ENCODE measurements at regions not wholly inside any gene's neighbourhood (a gene's known extent, or its start where the extent isn't known, plus 50 kb on each side); places are given as distances from the start of the nearest gene placed in this dataset.
"Not testable (repeated sequence)": the region's sequence is repeated elsewhere in the genome, so short reads cannot be mapped to it uniquely, and the experiment has no call there.

DNA sequence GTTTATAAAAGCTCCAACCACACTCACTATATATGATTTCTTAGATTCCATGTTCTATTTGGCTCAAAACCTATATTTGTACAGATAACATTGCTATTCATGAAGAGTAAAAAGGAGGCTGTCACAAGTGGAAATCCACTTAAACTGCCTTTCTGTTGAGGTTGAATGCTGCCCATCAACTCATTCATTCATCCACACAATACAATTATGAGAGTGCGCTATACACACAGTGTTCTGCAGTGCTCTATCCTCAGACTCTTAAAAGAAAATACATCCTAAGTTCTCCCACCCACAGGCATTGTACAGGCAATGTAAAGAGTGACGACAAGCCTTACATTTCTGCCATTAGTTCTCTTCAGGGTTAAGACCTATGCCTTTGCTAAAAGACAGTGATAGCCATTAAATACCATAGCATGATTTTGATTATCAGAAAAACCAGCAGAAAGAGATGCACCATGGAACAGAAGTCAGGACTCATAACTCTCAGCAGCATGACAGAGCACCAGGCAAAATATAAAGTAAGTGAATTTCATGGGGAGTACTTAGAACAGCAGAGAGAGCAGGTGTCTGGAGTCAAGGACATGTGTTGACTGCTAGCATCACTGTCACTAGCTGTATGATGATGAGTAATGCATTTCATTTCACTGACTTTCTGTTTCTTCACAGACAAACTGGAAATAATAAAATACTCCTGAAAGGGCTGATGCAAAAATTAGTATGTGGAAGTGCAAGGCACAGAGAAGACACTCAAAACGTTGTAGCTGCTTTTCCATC lies 218.0 kb downstream of the RBM26 start:
- no peak for DNase-seq (ENCODE audit: low spot score)

DNA sequence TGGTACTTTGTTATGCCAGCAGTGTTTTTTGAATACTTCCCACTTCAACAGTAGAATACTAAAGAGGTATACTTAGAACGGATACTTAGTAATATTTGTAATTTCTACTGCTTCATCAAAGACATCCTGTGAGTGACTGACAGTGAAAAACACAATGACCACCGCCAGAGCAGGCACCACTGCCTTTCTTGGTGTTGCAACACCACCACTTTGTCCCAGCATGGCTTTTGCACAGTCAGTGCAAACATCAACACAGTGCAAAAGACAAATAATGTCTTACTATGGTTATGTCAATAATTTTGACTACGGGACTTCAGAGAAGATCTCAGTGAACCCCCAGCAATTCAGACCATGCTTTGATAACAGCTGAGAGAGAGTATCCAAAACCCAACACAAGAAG lies 220.5 kb downstream of the RBM26 start:
- no peak for DNase-seq (ENCODE audit: low spot score)

DNA sequence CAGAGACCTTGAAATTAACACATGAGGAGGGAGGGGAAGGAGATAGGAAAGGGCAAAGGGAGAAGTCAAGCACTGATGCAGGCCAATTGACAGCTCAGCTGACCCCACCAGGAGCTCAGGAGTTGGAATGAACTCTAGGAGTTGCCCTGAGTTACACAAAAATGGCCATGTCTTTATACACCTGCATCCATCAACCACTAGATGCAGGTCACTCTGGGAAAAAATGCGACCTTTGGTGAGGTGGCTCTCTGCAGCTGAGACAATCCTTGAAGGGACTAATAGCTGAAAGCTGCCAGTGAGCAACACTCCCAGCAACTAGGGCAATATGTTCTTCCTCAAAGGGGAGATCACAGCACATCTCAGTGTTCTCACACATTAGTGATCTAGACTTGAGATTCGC lies 222.8 kb downstream of the RBM26 start:
- no peak for DNase-seq (ENCODE audit: low spot score)

DNA sequence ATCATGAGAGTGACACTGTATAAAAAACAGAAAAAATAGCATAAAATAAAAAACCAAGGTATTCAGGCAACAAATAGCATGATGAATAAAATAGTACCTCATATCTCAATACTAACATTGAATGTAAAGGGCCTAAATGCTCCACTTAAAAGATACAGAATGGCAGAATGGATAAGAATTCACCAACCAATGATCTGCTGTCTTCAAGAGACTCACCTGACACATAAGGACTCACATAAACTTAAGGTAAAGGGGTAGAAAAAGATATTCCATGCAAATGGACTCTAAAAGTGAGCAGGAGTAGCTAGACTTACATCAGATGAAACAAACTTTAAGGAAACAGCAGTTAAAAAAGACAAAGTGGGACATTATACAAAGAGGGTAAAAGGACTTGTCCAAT lies 232.4 kb downstream of the RBM26 start:
- DNase-seq (ENCODE audit: low spot score), result not testable (repeated sequence)

DNA sequence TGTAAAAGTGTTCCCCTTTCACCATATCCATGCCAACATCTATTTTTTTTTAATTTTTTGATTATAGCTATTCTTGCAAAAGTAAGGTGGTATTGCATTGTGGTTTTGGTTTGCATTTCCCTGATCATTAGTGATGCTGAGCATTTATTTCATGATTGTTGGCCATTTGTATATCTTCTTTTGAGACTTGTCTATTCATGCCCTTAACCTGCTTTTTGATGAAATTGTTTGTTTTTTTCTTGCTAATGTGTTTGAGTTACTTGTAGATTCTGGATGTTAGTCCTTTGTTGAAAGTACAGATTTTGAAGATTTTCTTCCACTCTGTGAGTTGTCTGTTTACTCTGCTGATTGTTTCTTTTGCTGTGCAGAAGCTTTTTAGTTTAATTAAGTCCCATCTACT lies 233.1 kb downstream of the RBM26 start:
- not testable (repeated sequence) for DNase-seq (ENCODE audit: low spot score)

DNA sequence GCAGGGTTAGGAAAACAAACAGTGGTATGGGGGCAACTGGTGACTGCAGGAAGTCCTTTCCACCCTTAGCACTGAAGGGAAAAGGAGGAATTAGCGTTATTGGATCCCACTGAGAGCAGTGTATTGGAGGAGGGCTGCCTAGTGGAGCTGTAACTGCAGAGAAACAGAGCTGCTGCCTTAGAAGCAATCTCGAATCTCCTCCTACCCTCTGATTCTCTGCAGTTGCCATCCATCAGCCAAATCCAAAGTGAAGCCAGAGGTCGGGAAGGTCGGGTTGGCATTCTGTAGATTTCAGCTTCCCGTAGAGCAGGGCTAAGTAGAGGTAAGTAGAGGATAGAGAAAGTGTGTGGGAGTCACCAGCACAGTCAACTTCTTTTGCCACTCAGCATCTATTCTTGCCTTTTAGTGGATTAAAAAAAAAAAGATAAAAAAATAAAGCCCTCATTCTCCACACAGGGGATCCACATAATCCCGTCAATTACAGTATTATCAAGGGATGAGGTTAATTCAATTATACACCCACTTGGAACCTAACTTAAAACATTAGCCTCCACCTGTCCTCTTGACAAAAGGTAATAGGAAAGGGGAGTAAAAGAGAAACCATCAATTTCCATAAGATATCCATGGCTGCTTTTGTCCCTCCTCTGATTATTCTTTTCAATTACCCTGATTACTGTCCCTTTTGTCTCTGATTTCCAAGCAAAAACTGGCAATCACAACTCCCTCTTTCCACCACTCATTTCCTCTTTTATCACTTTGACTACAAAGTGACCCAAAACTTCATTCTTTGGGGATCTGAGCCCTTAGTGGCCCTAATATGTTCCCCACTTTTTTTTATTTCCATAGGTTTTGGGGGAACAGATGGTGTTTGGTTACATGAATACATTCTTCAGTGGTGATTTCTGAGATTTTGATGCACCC lies 234.7 kb downstream of the RBM26 start:
- no peak for DNase-seq (ENCODE audit: low spot score)

DNA sequence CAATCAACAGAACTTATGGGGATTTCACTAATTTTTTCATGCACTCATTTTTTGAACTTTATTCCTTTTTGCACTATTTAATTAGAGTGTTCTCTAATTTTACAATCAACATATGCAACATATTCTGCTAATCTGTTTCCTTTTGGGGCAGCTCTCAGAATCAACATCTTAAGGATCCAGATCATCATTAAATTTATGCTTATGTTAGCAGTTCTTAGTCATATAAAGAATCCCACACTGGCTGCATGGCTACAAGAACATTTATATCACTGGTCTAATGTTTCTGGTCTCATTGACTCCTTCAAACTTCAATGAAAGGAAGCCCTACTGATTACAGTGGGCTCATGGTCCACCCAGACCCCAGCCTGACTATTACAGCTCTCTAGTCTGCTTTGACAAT lies 245.2 kb downstream of the RBM26 start:
- no peak for DNase-seq (ENCODE audit: low spot score)

DNA sequence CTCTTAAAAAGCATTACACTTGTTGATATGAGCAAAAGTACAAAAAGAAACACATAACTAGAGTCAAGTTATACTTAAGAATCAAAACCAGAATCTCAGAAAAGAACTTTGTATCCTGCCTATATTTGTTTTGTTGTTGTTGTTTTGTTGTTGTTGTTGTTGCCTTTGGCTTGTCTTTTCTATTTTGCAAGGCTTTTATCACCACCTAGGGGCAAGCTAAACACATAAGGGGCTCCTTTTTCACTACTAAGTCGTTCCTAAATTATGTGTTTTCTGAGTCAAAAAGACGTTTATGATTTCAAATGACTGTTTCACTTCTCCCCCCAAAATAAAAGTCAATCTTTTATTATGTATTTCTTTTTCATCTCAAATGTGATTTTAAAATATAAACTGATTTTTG lies 250.2 kb downstream of the RBM26 start:
- DNase-seq (ENCODE audit: low spot score), result no peak

DNA sequence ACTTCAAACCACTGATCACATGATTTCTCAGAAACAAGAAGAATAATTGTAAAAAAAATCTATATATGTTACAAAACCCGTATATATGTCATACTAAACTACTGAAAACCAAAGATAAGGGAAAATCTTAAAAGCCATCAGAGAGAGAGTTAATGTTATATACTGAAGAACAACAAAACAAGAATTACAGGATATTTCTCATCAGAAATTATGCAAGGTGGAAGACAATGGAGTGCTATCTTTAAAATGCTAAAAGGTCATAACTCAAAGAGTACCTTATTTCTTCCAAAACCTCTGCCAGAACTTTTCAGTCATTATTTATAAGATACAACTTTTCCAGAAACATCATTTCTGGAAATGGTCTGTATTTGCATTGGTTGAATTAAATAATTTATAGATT lies 256.8 kb downstream of the RBM26 start:
- DNase-seq (ENCODE audit: low spot score), result no peak

DNA sequence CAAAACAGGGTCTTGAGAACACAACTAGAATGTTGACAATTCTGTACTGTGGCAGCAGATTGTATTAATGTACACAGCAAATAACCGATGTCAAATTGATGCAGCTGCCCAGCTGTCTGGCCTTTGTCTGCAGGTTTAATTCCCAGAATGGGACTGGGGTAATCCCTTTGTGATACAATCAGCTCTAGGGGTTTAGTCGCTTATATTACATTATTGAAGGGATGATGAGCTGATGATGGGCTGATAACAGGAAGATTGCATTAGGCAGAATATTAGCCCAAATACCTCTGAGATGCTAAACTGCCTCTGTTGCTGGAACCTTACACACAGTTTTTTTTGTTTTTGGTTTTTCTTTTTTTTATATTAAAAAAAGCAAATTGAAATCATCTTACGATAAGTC lies 265.0 kb downstream of the RBM26 start:
- no peak for DNase-seq (ENCODE audit: low spot score)

DNA sequence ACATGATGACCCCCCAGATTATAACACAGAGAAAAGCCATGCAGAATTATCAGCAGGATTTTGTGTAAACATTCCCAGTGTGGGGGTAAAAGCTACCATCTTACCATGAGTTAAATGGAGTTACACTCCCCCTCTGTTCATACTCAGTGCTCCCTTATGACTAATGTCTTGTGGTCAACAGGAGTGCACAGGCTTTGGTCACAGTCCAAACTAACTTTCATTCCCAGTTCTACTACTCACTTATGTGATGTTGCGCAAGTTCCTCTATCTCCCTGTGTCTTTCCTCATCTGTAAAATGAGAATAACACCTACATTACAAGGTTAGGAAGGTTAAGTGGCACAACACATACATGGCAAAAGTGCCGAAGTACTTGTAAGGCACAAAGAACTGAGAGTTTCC lies 277.9 kb downstream of the RBM26 start:
- peak; percentile 69 for DNase-seq (ENCODE audit: low spot score)

DNA sequence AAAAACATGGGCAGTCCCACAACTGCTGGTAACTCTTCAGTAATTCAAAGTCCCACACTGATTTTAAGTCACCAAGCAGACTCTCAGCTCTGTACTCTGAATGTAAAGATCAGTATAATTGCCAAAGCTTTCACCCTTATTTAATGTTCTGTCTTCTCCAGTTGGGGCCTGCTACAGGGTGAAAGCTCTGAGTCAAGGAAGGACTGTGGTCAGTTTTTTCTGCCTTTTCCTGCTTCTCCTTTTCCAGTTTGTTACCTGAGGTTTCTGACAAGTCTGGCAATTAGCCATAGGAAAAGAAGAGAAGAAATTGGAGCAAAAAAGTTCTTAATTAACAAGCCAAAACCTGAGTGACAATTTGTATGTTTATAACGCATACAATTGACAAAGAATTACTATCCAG lies 279.3 kb downstream of the RBM26 start:
- no peak for DNase-seq (ENCODE audit: low spot score)

DNA sequence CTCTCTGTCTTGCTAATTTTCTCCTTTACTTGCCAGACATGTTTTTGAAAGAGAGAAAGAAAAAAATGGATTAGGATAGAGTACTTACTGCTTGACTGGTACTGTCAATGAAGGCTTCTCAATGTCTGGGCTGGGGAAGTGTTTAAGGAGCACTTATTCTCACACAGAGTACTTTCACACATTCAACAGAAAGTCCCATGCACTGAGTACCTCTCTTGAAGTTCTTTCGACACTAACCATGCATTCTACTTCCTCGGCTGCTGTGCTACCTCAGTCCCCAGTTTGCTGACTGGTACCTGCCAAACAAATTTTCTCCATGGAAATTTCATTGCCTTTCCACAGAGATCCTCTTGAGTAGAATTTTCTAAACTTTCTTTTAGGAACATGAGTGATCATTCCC lies 281.9 kb downstream of the RBM26 start:
- no peak for DNase-seq (ENCODE audit: low spot score)

DNA sequence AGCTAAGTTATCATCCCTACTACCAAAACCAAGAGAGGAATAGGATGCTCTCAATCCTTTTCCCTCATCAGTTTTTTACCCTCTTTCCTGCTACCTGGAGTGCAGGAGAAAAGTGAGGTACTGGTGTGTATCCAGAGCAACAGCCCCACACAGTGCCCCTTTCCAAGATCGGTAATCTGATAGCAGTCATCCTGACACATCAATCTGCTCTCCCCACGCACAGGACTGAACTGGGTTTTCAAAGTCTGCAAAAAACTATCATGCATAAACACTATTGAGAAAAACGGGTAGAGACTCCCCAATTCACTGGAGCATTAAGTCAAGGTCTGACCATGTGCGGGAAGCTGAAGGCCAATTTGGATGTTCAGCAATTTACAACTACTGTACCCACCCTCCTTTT lies 284.8 kb downstream of the RBM26 start:
- DNase-seq (ENCODE audit: low spot score), result no peak

DNA sequence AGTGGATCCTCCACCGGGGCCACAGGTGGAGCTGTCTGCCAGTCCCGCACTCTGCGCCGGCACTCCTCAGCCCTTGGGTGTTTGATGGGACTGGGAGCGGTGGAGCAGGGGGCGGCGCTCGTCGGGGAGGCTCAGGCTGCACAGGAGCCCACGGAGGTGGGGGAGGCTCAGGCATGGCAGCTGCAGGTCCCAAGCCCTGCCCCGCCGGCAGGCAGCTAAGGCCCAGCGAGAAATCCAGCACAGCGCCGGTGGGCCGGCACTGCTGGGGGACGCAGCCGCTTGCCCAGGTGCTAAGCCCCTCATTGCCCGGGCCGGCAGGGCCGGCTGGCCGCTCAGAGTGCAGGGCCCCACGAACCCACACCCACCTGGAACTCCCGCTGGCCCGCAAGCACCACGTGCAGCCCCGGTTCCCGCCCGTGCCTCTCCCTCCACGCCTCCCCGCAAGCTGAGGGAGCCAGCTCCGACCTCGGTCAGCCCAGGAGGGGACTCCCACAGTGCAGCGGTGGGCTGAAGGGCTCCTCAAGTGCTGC lies 286.4 kb downstream of the RBM26 start:
- DNase-seq (ENCODE audit: low spot score), result no peak

DNA sequence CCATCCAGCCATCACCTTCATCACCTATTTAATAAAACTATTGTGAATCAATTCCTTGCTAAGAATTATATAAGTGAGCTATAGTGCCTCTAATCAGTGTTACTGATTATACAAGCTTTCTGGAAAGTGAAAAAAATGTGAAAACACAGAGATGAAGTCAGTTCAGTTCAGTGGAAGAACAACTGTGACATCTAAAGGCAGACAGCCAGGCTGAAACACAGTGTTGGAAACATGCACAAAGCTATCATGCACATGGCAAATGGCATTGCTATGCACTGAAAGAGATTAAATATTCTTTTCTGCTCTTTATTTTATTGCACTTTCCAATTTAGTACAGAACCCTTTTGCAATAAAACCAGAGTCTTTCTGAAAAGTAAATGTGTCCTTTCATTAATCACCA lies 294.0 kb downstream of the RBM26 start:
- no peak for DNase-seq (ENCODE audit: low spot score)

DNA sequence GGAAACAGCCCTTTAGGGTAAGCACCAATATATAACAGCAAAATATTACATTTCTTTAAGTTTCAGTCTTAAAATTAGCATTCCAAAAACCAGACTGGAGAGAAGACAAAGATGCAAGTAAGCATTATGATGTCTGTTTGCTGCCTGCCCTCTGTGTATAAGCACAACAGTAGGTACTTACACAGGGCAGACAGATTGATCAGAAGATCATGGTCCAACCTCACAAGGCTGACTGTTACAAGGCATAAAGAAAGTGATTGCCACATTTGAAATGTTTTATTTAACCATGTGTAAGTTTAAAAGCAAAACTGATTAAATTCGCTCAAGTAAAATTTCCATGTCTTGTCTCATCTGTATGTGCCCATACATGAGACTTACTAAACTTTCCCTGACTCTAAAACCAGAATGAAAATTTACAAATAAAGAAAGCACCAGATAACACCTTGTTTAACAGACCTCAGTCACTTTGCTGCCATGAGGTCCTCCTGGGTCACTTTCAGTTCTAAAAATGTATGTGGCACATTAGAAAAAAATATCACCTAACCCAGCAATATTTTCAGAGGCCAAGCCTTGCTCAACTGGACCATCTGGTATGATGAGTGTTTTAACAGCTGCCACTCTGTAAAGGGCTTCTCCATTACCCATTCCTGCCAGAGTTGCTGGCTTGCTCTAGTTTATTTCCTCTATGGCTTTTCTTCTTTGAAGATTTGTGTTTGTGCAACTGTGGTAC lies 297.0 kb downstream of the RBM26 start:
- DNase-seq (ENCODE audit: low spot score), result no peak

DNA sequence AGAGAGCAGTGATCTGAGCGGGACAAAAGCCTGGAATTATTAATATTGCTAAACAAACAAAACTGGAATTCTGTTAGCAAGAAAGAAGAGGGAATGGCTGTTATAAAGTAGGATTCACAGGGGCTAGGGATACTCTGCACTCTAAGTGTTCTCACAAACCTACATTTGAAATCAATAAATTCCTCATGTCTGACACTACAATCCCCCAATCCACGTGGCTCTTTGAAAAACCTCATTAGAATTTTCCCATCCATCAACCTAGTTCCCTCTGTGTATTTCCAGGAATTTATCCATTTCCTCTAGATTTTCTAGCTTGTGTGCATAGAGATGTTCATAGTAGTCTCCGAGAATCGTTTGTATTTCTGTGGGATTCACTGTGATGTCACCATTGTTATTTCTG lies 307.5 kb downstream of the RBM26 start:
- no peak for DNase-seq (ENCODE audit: low spot score)

DNA sequence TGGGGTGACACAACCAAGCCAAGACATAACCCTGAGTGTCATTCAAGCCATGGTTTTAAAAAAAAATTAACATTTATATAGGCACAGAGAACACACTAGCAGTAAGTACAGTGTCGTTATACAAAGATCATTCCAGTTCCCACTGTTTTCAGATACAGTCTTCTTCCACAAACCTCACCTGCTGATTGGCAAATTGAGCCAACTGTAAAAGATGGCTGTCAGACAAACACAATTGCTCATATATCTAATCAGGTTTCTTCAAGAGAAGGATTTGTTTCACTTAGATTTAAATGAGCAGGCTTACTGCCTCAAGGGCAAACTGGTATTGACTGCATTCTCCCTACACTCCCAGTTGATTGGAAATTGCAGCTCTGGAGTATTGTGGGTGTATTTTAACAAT lies 308.9 kb downstream of the RBM26 start:
- no peak for DNase-seq (ENCODE audit: low spot score)

DNA sequence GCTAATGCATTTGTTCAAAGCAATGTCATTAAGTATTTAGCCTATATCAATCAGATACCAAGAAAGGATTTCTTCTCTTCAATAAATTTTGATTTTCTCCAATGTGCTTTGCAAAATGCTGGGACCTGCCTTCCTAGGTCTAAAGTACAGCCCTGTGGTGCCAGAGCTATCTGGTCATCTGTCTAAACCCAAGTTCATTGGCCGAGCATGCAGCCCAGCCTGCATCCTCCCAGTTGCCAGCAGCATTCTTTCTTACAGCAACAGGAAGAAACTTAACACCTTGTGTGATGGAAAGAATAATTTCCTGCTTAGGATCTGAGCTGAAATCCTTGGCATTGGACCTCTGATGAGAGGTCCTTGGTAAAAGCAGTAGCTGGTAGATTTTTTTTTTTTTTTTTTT lies 310.0 kb downstream of the RBM26 start:
- DNase-seq (ENCODE audit: low spot score), result no peak

DNA sequence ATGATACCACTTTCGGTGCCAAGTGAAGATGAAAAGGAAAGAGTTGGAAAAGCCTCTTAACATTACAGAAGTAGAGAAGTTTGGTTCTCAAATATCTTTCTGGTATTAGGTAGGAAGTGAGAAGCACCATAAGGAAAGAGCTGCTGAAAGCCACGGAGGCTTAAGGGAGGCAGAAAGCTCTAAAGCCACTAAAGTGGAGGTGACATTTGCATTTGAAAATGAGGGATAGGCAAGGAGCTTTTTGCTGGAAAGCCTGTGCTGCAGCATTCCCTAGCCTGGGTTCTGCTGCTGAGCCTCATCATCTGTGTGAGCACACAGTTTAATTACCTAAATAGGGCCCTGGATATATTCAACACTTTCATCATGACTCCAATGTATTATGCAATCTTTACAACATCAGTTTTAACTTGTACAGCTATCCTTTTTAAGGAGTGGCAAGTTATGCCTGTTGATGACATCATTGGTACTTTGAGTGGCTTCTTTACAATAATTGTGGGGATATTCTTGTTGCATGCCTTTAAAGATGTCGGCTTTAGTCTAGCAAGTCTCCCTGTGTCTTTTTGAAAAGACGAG lies 315.4 kb downstream of the RBM26 start:
- DNase-seq (ENCODE audit: low spot score), result no peak
